ENCODE measurements at regions not wholly inside any gene's neighbourhood (a gene's known extent, or its start where the extent isn't known, plus 50 kb on each side); places are given as distances from the start of the nearest gene placed in this dataset.

- TF ChIP-seq POLR2A (IDR thresholded peaks at IDR 0.05) = no peak
- no peak for TF ChIP-seq CTCF (IDR thresholded peaks at IDR 0.05)
These were observed 1217.8 kb downstream of the CDH8 start for GRCh38 chr16:60818465-60818864.

All from uterus (tissue), 2 donors.